Adrenal gland (tissue), 9 donors: ENCODE measurements at regions not wholly inside any gene's neighbourhood (a gene's known extent, or its start where the extent isn't known, plus 50 kb on each side); places are given as distances from the start of the nearest gene placed in this dataset.
"Not testable (repeated sequence)": the region's sequence is repeated elsewhere in the genome, so short reads cannot be mapped to it uniquely, and the experiment has no call there.

ENCODE experiments used
- DNase-seq, 7 donors: peaks; one replicate each; pipeline ENCODE4 v3.0.0-alpha.2; 2019 to 2020
- H3K27ac ChIP-seq, 5 donors: fragments of 200-600 bp; sonication (generic) in 4 of 5; 1 replicate in 3 of 5; 2 replicates in 2 of 5; pipeline versions ENCODE4 v1.5.1 to v1.8.0; 2016 to 2020; ENCODE audit warnings: mild to moderate bottlenecking in 1 of 5
- H3K27me3 ChIP-seq: fragments of 200-600 bp; 2 replicates; pipeline ENCODE4 v1.8.0; 2021
- H3K36me3 ChIP-seq, 2 donors: fragments of 200-600 bp; replicated peaks in 1 of 2; 1 replicate in 1 of 2; 2 replicates in 1 of 2; pipeline versions ENCODE4 v1.5.1 to v1.8.0; 2018 to 2022
- H3K4me1 ChIP-seq, 2 donors: fragments of 200-600 bp; replicated peaks in 1 of 2; 1 replicate in 1 of 2; 2 replicates in 1 of 2; pipeline versions ENCODE4 v1.5.1 to v1.8.0; 2018 to 2021
- H3K4me3 ChIP-seq, 4 donors: fragments of 200-600 bp; sonication (generic) in 3 of 4; one replicate each; pipeline ENCODE4 v1.5.1; 2016 to 2018
- H3K9me3 ChIP-seq, 3 donors: fragments of 200-600 bp; sonication (generic) in 1 of 3; replicated peaks in 1 of 3; 1 replicate in 2 of 3; 2 replicates in 1 of 3; pipeline versions ENCODE4 v1.5.1 to v1.8.0; 2016 to 2021
- POLR2A ChIP-seq, 2 donors: fragments of 450-650 bp; IDR thresholded peaks; one replicate each; pipeline ENCODE4 v1.6.1; 2017; ENCODE audit warnings: antibody characterized with exemption in 2 of 2, mild to moderate bottlenecking in 2 of 2, moderate library complexity in 1 of 2
- WGBS, 4 donors: extraction: QIAGEN DNeasy Blood & Tissue Kit in 2 of 4; methylation state at CpG; one replicate each; pipeline versions ENCODE4 v1.1.5 to v1.1.7; 2013 to 2017; 5-methylcytosine and 5-hydroxymethylcytosine counted together
- intact Hi-C, 2 donors: fragments of 100-400 bp; cut with DNase I; formaldehyde crosslinking; loops; one replicate each; pipeline versions ENCODE4 v1.14.1 to v1.15.0; 2022 to 2023
- TF ChIP-seq, protein P1 (sequence below), 6 experiments: fragments of 450-650 bp in 4 of 6; fragments of 200-600 bp in 2 of 6; sonication (generic) in 1 of 6; IDR thresholded peaks; 1 replicate in 5 of 6; 2 replicates in 1 of 6; pipeline versions ENCODE4 v1.5.1 to v1.8.0; 2016 to 2021; ENCODE audit warnings: antibody characterized with exemption in 6 of 6, mild to moderate bottlenecking in 2 of 6, moderate library complexity in 1 of 6
- donor health status: healthy with polysubstance abuse.
- donor health status: Bipolar disorder and iron deficiency.
- donor health status: DM: yes; HTN: yes; CAD: no.
- donor health status: DM: no; HTN: no; CAD: no.
- donor health status: DM: no; HTN: no; CAD: no.

DNA sequence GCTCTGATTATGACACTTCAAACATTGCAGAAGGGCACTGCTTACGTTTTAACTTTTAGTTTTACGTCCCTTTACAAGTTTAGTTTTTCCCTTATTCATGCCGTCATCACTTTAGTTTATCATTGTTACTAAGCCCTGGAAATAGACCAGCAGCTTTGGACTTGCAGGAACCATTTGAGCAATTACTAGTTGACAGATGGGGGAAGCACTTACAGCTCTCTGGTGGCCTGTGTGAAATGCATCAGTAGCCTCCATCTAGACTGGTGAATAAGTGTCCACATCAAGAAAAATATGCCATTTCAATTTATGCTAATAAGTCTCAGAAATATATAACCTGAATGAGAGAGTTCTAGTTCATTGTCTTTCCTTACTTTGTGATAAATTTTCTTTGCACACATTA lies 194.9 kb upstream of the GRM3 start:
- no peak for TF ChIP-seq POLR2A (IDR thresholded peaks at IDR 0.05)
- TF ChIP-seq, protein P1, sequence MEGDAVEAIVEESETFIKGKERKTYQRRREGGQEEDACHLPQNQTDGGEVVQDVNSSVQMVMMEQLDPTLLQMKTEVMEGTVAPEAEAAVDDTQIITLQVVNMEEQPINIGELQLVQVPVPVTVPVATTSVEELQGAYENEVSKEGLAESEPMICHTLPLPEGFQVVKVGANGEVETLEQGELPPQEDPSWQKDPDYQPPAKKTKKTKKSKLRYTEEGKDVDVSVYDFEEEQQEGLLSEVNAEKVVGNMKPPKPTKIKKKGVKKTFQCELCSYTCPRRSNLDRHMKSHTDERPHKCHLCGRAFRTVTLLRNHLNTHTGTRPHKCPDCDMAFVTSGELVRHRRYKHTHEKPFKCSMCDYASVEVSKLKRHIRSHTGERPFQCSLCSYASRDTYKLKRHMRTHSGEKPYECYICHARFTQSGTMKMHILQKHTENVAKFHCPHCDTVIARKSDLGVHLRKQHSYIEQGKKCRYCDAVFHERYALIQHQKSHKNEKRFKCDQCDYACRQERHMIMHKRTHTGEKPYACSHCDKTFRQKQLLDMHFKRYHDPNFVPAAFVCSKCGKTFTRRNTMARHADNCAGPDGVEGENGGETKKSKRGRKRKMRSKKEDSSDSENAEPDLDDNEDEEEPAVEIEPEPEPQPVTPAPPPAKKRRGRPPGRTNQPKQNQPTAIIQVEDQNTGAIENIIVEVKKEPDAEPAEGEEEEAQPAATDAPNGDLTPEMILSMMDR (IDR thresholded peaks at IDR 0.05), result no peak
- H3K27me3 ChIP-seq, result no peaks in the 10 kb centered on the region
- intact Hi-C loops, result no loop called here
- H3K36me3 ChIP-seq, result no peaks in the 10 kb centered on the region
- DNase-seq, result no peak
- H3K4me1 ChIP-seq, result no peaks in the 10 kb centered on the region
- 68 to 77% (median 74%) methylated on average over 3 of the region's 3 CpGs for WGBS, 4 donors
- H3K4me3 ChIP-seq, result no peak overlapping the region
- H3K9me3 ChIP-seq, result no peaks in the 10 kb centered on the region
- H3K27ac ChIP-seq, result no peak overlapping the region

DNA sequence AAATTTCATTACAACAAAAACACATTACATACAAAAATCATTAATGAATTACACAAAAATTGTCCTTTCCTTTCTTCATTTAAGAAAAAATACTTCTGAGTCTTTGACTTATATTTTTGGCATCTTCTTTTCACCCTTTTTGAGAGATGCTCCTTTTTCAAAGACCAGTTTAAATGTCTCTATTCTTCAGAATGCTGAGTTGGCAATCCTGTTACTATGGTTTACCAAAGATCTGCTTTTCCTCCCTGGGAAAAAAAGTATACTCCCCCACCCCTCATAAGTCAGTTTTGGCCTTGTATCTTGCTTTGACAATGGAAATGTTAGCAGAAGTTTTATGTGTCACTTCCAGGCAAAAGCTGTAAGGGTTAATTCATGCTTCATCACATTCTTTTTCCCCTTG lies 198.4 kb upstream of the GRM3 start:
- no peaks in the 10 kb centered on the region for H3K36me3 ChIP-seq
- no peak for TF ChIP-seq POLR2A (IDR thresholded peaks at IDR 0.05)
- TF ChIP-seq, protein P1 (IDR thresholded peaks at IDR 0.05), result no peak
- DNase-seq, result no peak
- H3K27me3 ChIP-seq, result no peaks in the 10 kb centered on the region
- no peak overlapping the region for H3K4me3 ChIP-seq
- no peaks in the 10 kb centered on the region for H3K4me1 ChIP-seq
- intact Hi-C loops, result no loop called here
- H3K27ac ChIP-seq, result no peak overlapping the region
- H3K9me3 ChIP-seq, result no peaks in the 10 kb centered on the region

DNA sequence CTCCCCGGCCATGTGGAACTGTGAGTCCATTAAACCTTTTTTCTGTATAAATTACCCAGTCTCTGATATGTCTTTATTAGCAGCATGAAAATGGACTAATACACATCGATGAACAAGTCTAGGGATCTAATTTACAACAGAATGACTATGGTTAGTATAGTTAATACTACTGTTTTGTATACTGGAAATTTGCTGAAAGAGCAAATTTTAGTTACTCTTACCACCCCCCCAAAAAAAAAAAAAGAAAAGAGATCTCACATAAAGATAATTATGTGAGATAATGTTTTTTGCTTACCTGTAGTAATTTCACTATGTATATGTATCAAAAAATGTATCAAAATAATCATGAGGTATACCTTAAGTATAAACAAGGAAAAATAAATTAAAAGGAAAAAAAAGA lies 199.5 kb upstream of the GRM3 start:
- H3K27me3 ChIP-seq, result no peaks in the 10 kb centered on the region
- no peak for DNase-seq
- H3K36me3 ChIP-seq, result no peaks in the 10 kb centered on the region
- TF ChIP-seq, protein P1 (IDR thresholded peaks at IDR 0.05), result no peak
- no peak for TF ChIP-seq POLR2A (IDR thresholded peaks at IDR 0.05)
- H3K9me3 ChIP-seq, result no peaks in the 10 kb centered on the region
- WGBS, 4 donors, result 86 to 95% (median 93%) methylated on average over 2 of the region's 2 CpGs
- no peak overlapping the region for H3K4me3 ChIP-seq
- intact Hi-C loops, result no loop called here
- no peaks in the 10 kb centered on the region for H3K4me1 ChIP-seq
- H3K27ac ChIP-seq, result no peak overlapping the region

DNA sequence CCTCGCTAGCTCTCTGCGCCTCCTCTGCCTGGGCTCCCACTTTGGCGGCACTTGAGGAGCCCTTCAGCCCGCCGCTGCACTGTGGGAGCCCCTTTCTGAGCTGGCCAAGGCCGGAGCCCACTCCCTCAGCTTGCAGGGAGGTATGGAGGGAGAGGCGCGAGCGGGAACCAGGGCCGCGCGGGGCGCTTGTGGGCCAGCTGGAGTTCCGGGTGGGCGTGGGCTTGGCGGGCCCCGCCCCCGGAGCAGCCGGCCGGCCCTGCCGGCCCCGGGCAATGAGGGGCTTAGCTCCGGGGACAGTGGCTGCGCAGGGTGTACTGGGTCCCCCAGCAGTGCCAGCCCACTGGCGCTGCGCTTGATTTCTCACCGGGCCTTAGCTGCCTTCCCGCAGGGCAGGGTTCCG lies 203.3 kb upstream of the GRM3 start:
- H3K9me3 ChIP-seq, H3K4me3 ChIP-seq, intact Hi-C loops, H3K27ac ChIP-seq, H3K27me3 ChIP-seq, H3K36me3 ChIP-seq, H3K4me1 ChIP-seq, DNase-seq: not testable (repeated sequence)
- 80 to 100% (median 94%) methylated on average over 3 to 29 of the region's 29 CpGs for WGBS, 4 donors

DNA sequence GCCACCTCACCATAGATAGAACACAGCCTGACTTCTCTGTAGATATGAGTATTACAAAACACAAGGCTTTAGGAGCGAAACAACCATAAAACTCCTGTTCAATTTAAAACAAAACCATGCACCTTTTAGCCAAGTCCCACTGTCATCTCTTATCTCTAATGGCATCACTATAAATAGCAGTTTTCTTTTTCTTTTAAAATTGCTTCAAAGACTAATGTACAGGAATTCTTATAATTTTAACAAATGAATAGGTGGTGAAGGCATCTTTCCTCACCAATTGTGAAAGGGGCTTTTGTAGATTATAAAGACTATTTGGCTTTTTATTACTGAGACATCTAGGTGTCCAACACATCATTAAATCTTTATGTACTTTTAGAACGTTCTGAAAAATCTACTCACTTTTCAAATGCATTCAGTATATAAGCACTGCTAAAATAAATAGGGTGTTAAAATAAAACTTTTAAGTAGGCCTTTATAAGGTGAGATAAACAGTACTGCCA lies 205.7 kb upstream of the GRM3 start:
- Histone ChIP-seq H3K27ac (no peak overlapping the region), H3K9me3 (no peaks in the 10 kb centered on the region), H3K27me3 (no peaks in the 10 kb centered on the region), H3K4me3 (no peak overlapping the region), H3K4me1 (no peaks in the 10 kb centered on the region), H3K36me3 (no peaks in the 10 kb centered on the region)
- intact Hi-C loops, result no loop called here
- DNase-seq, result no peak
- 73 to 82% (median 76%) methylated on average over 2 of the region's 2 CpGs for WGBS, 4 donors
- TF ChIP-seq POLR2A (IDR thresholded peaks at IDR 0.05), result no peak
- TF ChIP-seq, protein P1 (IDR thresholded peaks at IDR 0.05), result no peak
